ENCODE measurements at regions not wholly inside any gene's neighbourhood (a gene's known extent, or its start where the extent isn't known, plus 50 kb on each side); places are given as distances from the start of the nearest gene placed in this dataset.

- H3K4me2 ChIP-seq (ENCODE audit: low read depth, low read length), result no peak overlapping the region
- no TSS peak for BruUV-seq (replicated peaks)
- no peaks in the 10 kb centered on the region for H3K27me3 ChIP-seq (ENCODE audit: control insufficient read depth, insufficient read depth, low read length)
- ATAC-seq (ENCODE audit: low read depth) (no peak), DNase-seq (no peak)
- 52% methylated on average over 9 of the region's 15 CpGs; no CpG with 5 or more reads in 1 of the 2 experiments for WGBS, 2 experiments (ENCODE audit: extremely low coverage in 2 of 2, insufficient read length in 1 of 2)
- no peak overlapping the region for H3K4ac ChIP-seq (ENCODE audit: low read depth, low read length)
- H3K9me3 ChIP-seq (ENCODE audit: control insufficient read depth, insufficient read depth, low read length), result peaks cover 83% of the 10 kb centered on the region
- H3K9me1 ChIP-seq (ENCODE audit: insufficient read depth, low read length), result no peaks in the 10 kb centered on the region
- H2AK5ac ChIP-seq (ENCODE audit: low read depth, low read length), result no peak overlapping the region
- H2AFZ ChIP-seq (replicated peaks; ENCODE audit: low read length, poor library complexity), result no peak overlapping the region
- H2AK9ac ChIP-seq (replicated peaks; ENCODE audit: low read depth, low read length, poor library complexity), result no peak overlapping the region
- no peaks in the 10 kb centered on the region for H3K36me3 ChIP-seq (ENCODE audit: control insufficient read depth, insufficient read depth, low read length)
- H2BK5ac ChIP-seq (ENCODE audit: low read depth, low read length, poor library complexity, severe bottlenecking), result no peak overlapping the region
- H3K23ac ChIP-seq (ENCODE audit: low read depth, low read length), result no peak overlapping the region
- no peak overlapping the region for H4K91ac ChIP-seq (ENCODE audit: insufficient read depth, low read depth, low read length)
- H3K4me1 ChIP-seq (ENCODE audit: control insufficient read depth, insufficient read depth, low read length), result no peaks in the 10 kb centered on the region
- no peak overlapping the region for H3K18ac ChIP-seq (ENCODE audit: low read depth, low read length)
- in situ Hi-C loops (cut with MboI; ENCODE audit: low sequenced_read_pairs), result no loop called here
- no peak overlapping the region for H4K8ac ChIP-seq (ENCODE audit: low read depth in 2 of 2, low read length in 2 of 2)
- no peaks in the 10 kb centered on the region for H4K20me1 ChIP-seq (ENCODE audit: insufficient read depth, low read length)
- ChIA-PET POLR2A (ENCODE audit: unreplicated experiment) (no interaction called here), CTCF (no interaction called here)
- H2BK15ac ChIP-seq (ENCODE audit: low read depth, low read length), result no peak overlapping the region
- H3K79me1 ChIP-seq (ENCODE audit: low read depth in 1 of 2, low read length in 2 of 2), result no peaks in the 10 kb centered on the region
- TF ChIP-seq RAD21 (IDR thresholded peaks at IDR 0.05; ENCODE audit: low read length) (no peak), BHLHE40 (IDR thresholded peaks at IDR 0.05; ENCODE audit: low read depth, low read length) (no peak), RCOR1 (IDR thresholded peaks at IDR 0.05; ENCODE audit: insufficient replicate concordance, low read length) (no peak), FOS (IDR thresholded peaks at IDR 0.05; ENCODE audit: low read depth, low read length) (no peak), USF2 (IDR thresholded peaks at IDR 0.05; ENCODE audit: low read depth, low read length) (no peak), NFE2L2 (IDR thresholded peaks at IDR 0.05; ENCODE audit: low read depth, low read length) (no peak), POLR2A (IDR thresholded peaks at IDR 0.05; ENCODE audit: low read depth, low read length) (no peak), RFX5 (IDR thresholded peaks at IDR 0.05; ENCODE audit: low read depth, low read length) (no peak), CEBPB (IDR thresholded peaks at IDR 0.05; ENCODE audit: low read depth, low read length) (no peak), ELK1 (IDR thresholded peaks at IDR 0.05; ENCODE audit: borderline replicate concordance, low read depth, low read length) (no peak), CTCF (conservative IDR thresholded peaks at IDR 0.05; ENCODE audit: low read depth, low read length) (no peak), CHD1 (IDR thresholded peaks at IDR 0.05; ENCODE audit: low read depth, low read length) (no peak), SMC3 (IDR thresholded peaks at IDR 0.05; ENCODE audit: low read depth, low read length) (no peak), MAFK (IDR thresholded peaks at IDR 0.05; ENCODE audit: low read depth, low read length) (no peak)
- no peak overlapping the region for H3K56ac ChIP-seq (ENCODE audit: extremely low read depth, insufficient read depth, low read length)
- no peak overlapping the region for H3K27ac ChIP-seq (ENCODE audit: insufficient read depth, low read length)
- intact Hi-C loops (cut with micrococcal nuclease), result no loop called here
- H4K5ac ChIP-seq (ENCODE audit: low read depth, low read length), result no peak overlapping the region
- H2BK120ac ChIP-seq (ENCODE audit: low read depth, low read length), result no peak overlapping the region
- H2BK20ac ChIP-seq (ENCODE audit: low read depth, low read length), result no peak overlapping the region
- no peak overlapping the region for H3K9ac ChIP-seq (ENCODE audit: low read depth, low read length)
- H3K4me3 ChIP-seq (ENCODE audit: insufficient read depth, low read depth, low read length), result no peak overlapping the region
- dilution Hi-C loops (cut with HindIII; ENCODE audit: low sequenced_read_pairs, unreplicated experiment), result no loop called here
- no peak overlapping the region for H3K14ac ChIP-seq (replicated peaks; ENCODE audit: low read depth, low read length)
Observed at GRCh38 chr15:25180606-25181292, 226.0 kb downstream of the SNRPN start.
